Skeletal muscle satellite cell (primary cell): ENCODE measurements at regions not wholly inside any gene's neighbourhood (a gene's known extent, or its start where the extent isn't known, plus 50 kb on each side); places are given as distances from the start of the nearest gene placed in this dataset.

Experiments used
- H3K27me3 ChIP-seq: 2 replicates; pipeline ENCODE4 v1.7.0; 2013; ENCODE audit warnings: low read length; ENCODE audit not compliant: control insufficient read depth, insufficient read depth
- H3K36me3 ChIP-seq: 2 replicates; pipeline ENCODE4 v1.7.0; 2013; ENCODE audit warnings: mild to moderate bottlenecking, control low read depth, low read length; ENCODE audit not compliant: insufficient read depth
- H3K4me1 ChIP-seq: 2 replicates; pipeline ENCODE4 v1.7.0; 2013; ENCODE audit warnings: low read length; ENCODE audit not compliant: control insufficient read depth, insufficient read depth
- H3K4me2 ChIP-seq: 2 replicates; pipeline ENCODE4 v1.7.0; 2013; ENCODE audit warnings: mild to moderate bottlenecking, low read length
- H3K4me3 ChIP-seq: 2 replicates; pipeline ENCODE4 v1.7.0; 2013; ENCODE audit warnings: low read length
- H3K9ac ChIP-seq: 2 replicates; pipeline ENCODE4 v1.7.0; 2013; ENCODE audit warnings: mild to moderate bottlenecking, low read depth, low read length, moderate library complexity
- H3K9me3 ChIP-seq: replicated peaks from 2 replicates; pipeline ENCODE4 v1.7.0; 2013; ENCODE audit warnings: mild to moderate bottlenecking, control low read depth, low read length

GRCh38 chr6:149166747-149167146 lies 150.8 kb upstream of the TAB2 start:
- H3K9ac ChIP-seq: no peak overlapping the region
- H3K4me3 ChIP-seq: no peak overlapping the region
- H3K9me3 ChIP-seq: no peaks in the 10 kb centered on the region
- H3K36me3 ChIP-seq: no peaks in the 10 kb centered on the region
- H3K27me3 ChIP-seq: no peaks in the 10 kb centered on the region
- H3K4me1 ChIP-seq: peaks cover 28% of the 10 kb centered on the region
- H3K4me2 ChIP-seq: no peak overlapping the region

GRCh38 chr6:149168968-149169367 lies 148.5 kb upstream of the TAB2 start:
- Histone ChIP-seq H3K4me3 (peak overlapping the region; percentile 30), H3K4me1 (peaks cover 28% of the 10 kb centered on the region), H3K36me3 (no peaks in the 10 kb centered on the region), H3K9me3 (no peaks in the 10 kb centered on the region), H3K27me3 (peaks cover 4% of the 10 kb centered on the region), H3K4me2 (peak overlapping the region; percentile 61), H3K9ac (peak overlapping the region; percentile 28)

GRCh38 chr6:149169761-149170511 lies 147.6 kb upstream of the TAB2 start:
- Histone ChIP-seq H3K36me3 (no peaks in the 10 kb centered on the region), H3K4me2 (peak overlapping the region; percentile 61), H3K27me3 (peaks cover 4% of the 10 kb centered on the region), H3K4me1 (peaks cover 28% of the 10 kb centered on the region), H3K9ac (no peak overlapping the region), H3K9me3 (no peaks in the 10 kb centered on the region), H3K4me3 (peak overlapping the region; percentile 26)

- H3K9ac ChIP-seq: no peak overlapping the region
- H3K4me1 ChIP-seq: peaks cover 28% of the 10 kb centered on the region
- H3K27me3 ChIP-seq: peaks cover 4% of the 10 kb centered on the region
- no peak overlapping the region for H3K4me2 ChIP-seq
- no peak overlapping the region for H3K4me3 ChIP-seq
- H3K9me3 ChIP-seq: no peaks in the 10 kb centered on the region
- no peaks in the 10 kb centered on the region for H3K36me3 ChIP-seq
These were observed 146.7 kb upstream of the TAB2 start for GRCh38 chr6:149170564-149171452.

GRCh38 chr6:149173222-149173621 lies 144.3 kb upstream of the TAB2 start:
- Histone ChIP-seq H3K9ac (no peak overlapping the region), H3K4me2 (no peak overlapping the region), H3K4me3 (no peak overlapping the region), H3K36me3 (no peaks in the 10 kb centered on the region), H3K9me3 (no peaks in the 10 kb centered on the region), H3K4me1 (peaks cover 21% of the 10 kb centered on the region), H3K27me3 (peaks cover 4% of the 10 kb centered on the region)

GRCh38 chr6:149174962-149175361 lies 142.6 kb upstream of the TAB2 start:
- Histone ChIP-seq H3K4me3 (no peak overlapping the region), H3K9ac (no peak overlapping the region), H3K36me3 (no peaks in the 10 kb centered on the region)

GRCh38 chr6:149176971-149177667 lies 140.4 kb upstream of the TAB2 start:
- no peak overlapping the region for H3K9ac ChIP-seq
- no peaks in the 10 kb centered on the region for H3K4me1 ChIP-seq
- H3K4me2 ChIP-seq: no peak overlapping the region
- H3K4me3 ChIP-seq: no peak overlapping the region
- H3K36me3 ChIP-seq: no peaks in the 10 kb centered on the region
- H3K27me3 ChIP-seq: peaks cover 4% of the 10 kb centered on the region
- no peaks in the 10 kb centered on the region for H3K9me3 ChIP-seq

More at GRCh38 chr6:149174962-149175361, 142.6 kb upstream of the TAB2 start:
- Histone ChIP-seq H3K27me3 (peaks cover 4% of the 10 kb centered on the region), H3K4me1 (peaks cover 6% of the 10 kb centered on the region), H3K9me3 (no peaks in the 10 kb centered on the region), H3K4me2 (no peak overlapping the region)

- Histone ChIP-seq H3K4me2 (no peak overlapping the region), H3K4me1 (no peaks in the 10 kb centered on the region), H3K9me3 (no peaks in the 10 kb centered on the region), H3K36me3 (no peaks in the 10 kb centered on the region), H3K9ac (no peak overlapping the region), H3K4me3 (no peak overlapping the region), H3K27me3 (no peaks in the 10 kb centered on the region)
These were observed 138.1 kb upstream of the TAB2 start for GRCh38 chr6:149179431-149179830.

GRCh38 chr6:149181304-149181703 lies 136.2 kb upstream of the TAB2 start:
- H3K4me1 ChIP-seq: no peaks in the 10 kb centered on the region
- no peak overlapping the region for H3K4me2 ChIP-seq
- H3K27me3 ChIP-seq: no peaks in the 10 kb centered on the region
- no peaks in the 10 kb centered on the region for H3K36me3 ChIP-seq
- H3K9me3 ChIP-seq: no peaks in the 10 kb centered on the region
- H3K4me3 ChIP-seq: no peak overlapping the region
- no peak overlapping the region for H3K9ac ChIP-seq

GRCh38 chr6:149182262-149182661 lies 135.2 kb upstream of the TAB2 start:
- Histone ChIP-seq H3K9ac (no peak overlapping the region), H3K4me3 (no peak overlapping the region), H3K4me1 (no peaks in the 10 kb centered on the region), H3K36me3 (no peaks in the 10 kb centered on the region), H3K4me2 (no peak overlapping the region), H3K27me3 (no peaks in the 10 kb centered on the region), H3K9me3 (no peaks in the 10 kb centered on the region)

- no peaks in the 10 kb centered on the region for H3K27me3 ChIP-seq
- no peak overlapping the region for H3K4me2 ChIP-seq
- H3K36me3 ChIP-seq: no peaks in the 10 kb centered on the region
- no peak overlapping the region for H3K9ac ChIP-seq
- H3K4me1 ChIP-seq: no peaks in the 10 kb centered on the region
- H3K9me3 ChIP-seq: no peaks in the 10 kb centered on the region
- no peak overlapping the region for H3K4me3 ChIP-seq
These were observed 133.0 kb upstream of the TAB2 start for GRCh38 chr6:149184523-149184922.
